Panc1 (cell line): ENCODE measurements at regions not wholly inside any gene's neighbourhood (a gene's known extent, or its start where the extent isn't known, plus 50 kb on each side); places are given as distances from the start of the nearest gene placed in this dataset.

Experiments used
- ATAC-seq: fragments of 200-7000 bp; cut with Tn5 transposase; 2 replicates; pipeline ENCODE4 v1.9.1; 2020; ENCODE audit warnings: mild to moderate bottlenecking, moderate library complexity
- BruUV-seq: library from RNA; stranded (reverse); fragments of 400-500 nt; replicated peaks from 2 replicates; lab custom pipeline; 2021; lab: Mats Ljungman, UMichigan
- CTCF ChIA-PET: fragments of 300-600 bp; sonication (Branson Sonifier 250); formaldehyde crosslinking; loops from one replicate; lab custom pipeline; 2022; ENCODE audit warnings: antibody characterized with exemption; lab: Charles Lee
- POLR2A ChIA-PET: fragments of 300-600 bp; sonication (Branson Sonifier 250); formaldehyde crosslinking; loops from one replicate; lab custom pipeline; 2022; ENCODE audit warnings: antibody characterized with exemption; lab: Charles Lee
- DNase-seq: peaks from one replicate; pipeline ENCODE4 v3.0.0-alpha.2; 2010; ENCODE audit warnings: low read depth, low spot score
- H3K27ac ChIP-seq: 2 replicates; pipeline ENCODE4 v1.5.1; 2011; ENCODE audit warnings: mild to moderate bottlenecking, low read length, inconsistent platforms
- H3K27me3 ChIP-seq: fragments of 200-500 bp; sonication (Bioruptor generic); 2 replicates; pipeline ENCODE4 v1.6.0; 2014; ENCODE audit warnings: low read length, inconsistent platforms; ENCODE audit not compliant: control insufficient read depth, insufficient read depth
- H3K36me3 ChIP-seq: fragments of 200-500 bp; sonication (Bioruptor generic); 2 replicates; pipeline ENCODE4 v1.5.1; 2014; ENCODE audit warnings: inconsistent platforms, mild to moderate bottlenecking, low read length, moderate library complexity; ENCODE audit not compliant: control insufficient read depth, insufficient read depth
- H3K4me1 ChIP-seq: 2 replicates; pipeline ENCODE4 v1.5.1; 2011; ENCODE audit warnings: inconsistent platforms, mild to moderate bottlenecking, low read length, moderate library complexity; ENCODE audit not compliant: control insufficient read depth, insufficient read depth
- H3K4me3 ChIP-seq, 2 experiments: 2 replicates each; pipeline ENCODE4 v1.5.1; 2011 to 2012; ENCODE audit warnings: low read depth in 2 of 2, low read length in 2 of 2, mild to moderate bottlenecking in 2 of 2, inconsistent platforms in 1 of 2, moderate library complexity in 1 of 2
- H3K9me3 ChIP-seq: fragments of 200-500 bp; sonication (Bioruptor generic); 2 replicates; pipeline ENCODE4 v1.5.1; 2014; ENCODE audit warnings: low read depth, mild to moderate bottlenecking, inconsistent platforms, low read length, moderate library complexity; ENCODE audit not compliant: control insufficient read depth, insufficient read depth
- CTCF ChIP-seq: fragments of 450-650 bp; IDR thresholded peaks from 2 replicates; pipeline ENCODE4 v1.5.1; 2017; ENCODE audit warnings: mild to moderate bottlenecking
- POLR2AphosphoS5 ChIP-seq: IDR thresholded peaks from 2 replicates; pipeline ENCODE4 v1.6.1; 2012; ENCODE audit warnings: mild to moderate bottlenecking, low read depth, low read length, moderate library complexity
- REST ChIP-seq, 2 experiments: IDR thresholded peaks; 2 replicates each; pipeline ENCODE4 v1.6.1; 2011 to 2012; ENCODE audit warnings: low read depth in 2 of 2, control low read depth in 1 of 2, low read length in 1 of 2, mild to moderate bottlenecking in 1 of 2, moderate library complexity in 1 of 2; ENCODE audit not compliant: insufficient read depth in 1 of 2
- SIN3A ChIP-seq: IDR thresholded peaks from 2 replicates; pipeline ENCODE4 v1.6.1; 2012; ENCODE audit warnings: low read depth, mild to moderate bottlenecking, low read length, moderate library complexity, borderline replicate concordance; ENCODE audit not compliant: insufficient read depth
- TCF7L2 ChIP-seq: IDR thresholded peaks from 2 replicates; pipeline ENCODE4 v1.6.1; 2011; ENCODE audit warnings: mild to moderate bottlenecking, low read depth, low read length, inconsistent platforms
- in situ Hi-C: cut with HindIII; loops from 2 replicates; pipeline ENCODE4 v1.10.0; 2016; ENCODE audit warnings: low sequenced_read_pairs, low pct_unique_long_range_greater_than_20kb
- intact Hi-C: fragments of 100-400 bp; cut with micrococcal nuclease; formaldehyde crosslinking; loops from one replicate; pipeline ENCODE4 v1.10.0; 2022; ENCODE audit not compliant: unreplicated experiment

- CTCF ChIA-PET: no interaction called here
- Histone ChIP-seq H3K27ac (no peak overlapping the region), H3K4me1 (no peaks in the 10 kb centered on the region), H3K36me3 (no peaks in the 10 kb centered on the region), H3K27me3 (no peaks in the 10 kb centered on the region), H3K4me3 (no peak overlapping the region), H3K9me3 (no peaks in the 10 kb centered on the region)
- POLR2A ChIA-PET: no interaction called here
- in situ Hi-C loops: no loop called here
- ATAC-seq (no peak), DNase-seq (no peak)
- intact Hi-C loops: no loop called here
- BruUV-seq: no TSS peak
- TF ChIP-seq CTCF (no peak), TCF7L2 (no peak), REST (IDR thresholded peaks at IDR 0.05; ENCODE audit: insufficient read depth in 1 of 2, low read depth in 2 of 2, low read length in 1 of 2) (no peak), POLR2AphosphoS5 (no peak), SIN3A (no peak)
Observed at GRCh38 chr22:27564806-27565205, 236.8 kb downstream of the MN1 start.

- intact Hi-C loops (no loop called here), in situ Hi-C loops (no loop called here)
- Histone ChIP-seq H3K4me3 (no peak overlapping the region), H3K36me3 (no peaks in the 10 kb centered on the region), H3K27ac (no peak overlapping the region), H3K4me1 (no peaks in the 10 kb centered on the region), H3K27me3 (no peaks in the 10 kb centered on the region), H3K9me3 (no peaks in the 10 kb centered on the region)
- POLR2A ChIA-PET: no interaction called here
- DNase-seq (no peak), ATAC-seq (no peak)
- no peak for TF ChIP-seq POLR2AphosphoS5
- no peak for TF ChIP-seq CTCF
- no peak for TF ChIP-seq SIN3A
- no peak for TF ChIP-seq TCF7L2
- no peak for TF ChIP-seq REST (IDR thresholded peaks at IDR 0.05; ENCODE audit: insufficient read depth in 1 of 2, low read depth in 2 of 2, low read length in 1 of 2)
- CTCF ChIA-PET: no interaction called here
- no TSS peak for BruUV-seq
Observed at GRCh38 chr22:27566602-27567001, 235.0 kb downstream of the MN1 start.
